OCI-LY3 (cell line): ENCODE measurements at regions not wholly inside any gene's neighbourhood (a gene's known extent, or its start where the extent isn't known, plus 50 kb on each side); places are given as distances from the start of the nearest gene placed in this dataset.

ENCODE experiments used
- H2AFZ ChIP-seq: fragments of 200-600, 300-600 bp; shearing (Covaris generic); 2 replicates; pipeline ENCODE4 v1.6.0; 2014; ENCODE audit warnings: antibody characterized with exemption, low read depth, low read length
- H3K27ac ChIP-seq: fragments of 200-600, 300-600 bp; sonication (generic); 2 replicates; pipeline ENCODE4 v1.5.1; 2014; ENCODE audit warnings: mild to moderate bottlenecking, low read length, moderate library complexity, mixed read lengths
- H3K27me3 ChIP-seq: fragments of 200-600, 300-600 bp; sonication (generic); 2 replicates; pipeline ENCODE4 v1.6.1; 2014; ENCODE audit warnings: low read depth, low read length, mixed read lengths
- H3K36me3 ChIP-seq: fragments of 200-600, 300-600 bp; sonication (generic); replicated peaks from 2 replicates; pipeline ENCODE3; 2014; ENCODE audit warnings: low read depth, low read length, mixed read lengths
- H3K4me1 ChIP-seq: fragments of 300-600, 200-600 bp; sonication (generic); 2 replicates; pipeline ENCODE4 v1.6.1; 2014; ENCODE audit warnings: low read length, mixed read lengths
- H3K4me2 ChIP-seq: fragments of 200-600, 300-600 bp; sonication (generic); 2 replicates; pipeline ENCODE4 v1.6.1; 2014; ENCODE audit warnings: low read length, mixed read lengths
- H3K4me3 ChIP-seq: fragments of 300-600, 200-600 bp; sonication (generic); 2 replicates; pipeline ENCODE4 v1.5.1; 2014; ENCODE audit warnings: antibody characterized with exemption, mild to moderate bottlenecking, low read length, moderate library complexity
- H3K79me2 ChIP-seq: fragments of 300-600, 200-600 bp; shearing (Covaris generic); 2 replicates; pipeline ENCODE4 v1.6.1; 2014; ENCODE audit warnings: mild to moderate bottlenecking, low read length, mixed read lengths
- H3K9ac ChIP-seq: fragments of 300-600, 200-600 bp; shearing (Covaris generic); 2 replicates; pipeline ENCODE4 v1.6.0; 2014; ENCODE audit warnings: mild to moderate bottlenecking, low read length, moderate library complexity
- H3K9me3 ChIP-seq: fragments of 200-600, 300-600 bp; shearing (Covaris generic); 2 replicates; pipeline ENCODE4 v1.6.1; 2014; ENCODE audit warnings: low read length, mixed read lengths; ENCODE audit not compliant: insufficient read depth
- H4K20me1 ChIP-seq: fragments of 200-600, 300-600 bp; sonication (generic); 2 replicates; pipeline ENCODE4 v1.6.1; 2016; ENCODE audit warnings: low read length, mixed read lengths; ENCODE audit not compliant: insufficient read depth
- EZH2phosphoT487 ChIP-seq: fragments of 200-600 bp; shearing (Covaris generic); IDR thresholded peaks from 2 replicates; pipeline ENCODE4 v1.6.1; 2018; ENCODE audit warnings: antibody characterized with exemption, mixed run types, low read depth
- TF ChIP-seq, protein P1 (sequence below): fragments of 200-600, 300-600 bp; sonication (generic); IDR thresholded peaks from 2 replicates; pipeline ENCODE4 v1.5.1; 2014; ENCODE audit warnings: antibody characterized with exemption, low read length, low read depth

DNA sequence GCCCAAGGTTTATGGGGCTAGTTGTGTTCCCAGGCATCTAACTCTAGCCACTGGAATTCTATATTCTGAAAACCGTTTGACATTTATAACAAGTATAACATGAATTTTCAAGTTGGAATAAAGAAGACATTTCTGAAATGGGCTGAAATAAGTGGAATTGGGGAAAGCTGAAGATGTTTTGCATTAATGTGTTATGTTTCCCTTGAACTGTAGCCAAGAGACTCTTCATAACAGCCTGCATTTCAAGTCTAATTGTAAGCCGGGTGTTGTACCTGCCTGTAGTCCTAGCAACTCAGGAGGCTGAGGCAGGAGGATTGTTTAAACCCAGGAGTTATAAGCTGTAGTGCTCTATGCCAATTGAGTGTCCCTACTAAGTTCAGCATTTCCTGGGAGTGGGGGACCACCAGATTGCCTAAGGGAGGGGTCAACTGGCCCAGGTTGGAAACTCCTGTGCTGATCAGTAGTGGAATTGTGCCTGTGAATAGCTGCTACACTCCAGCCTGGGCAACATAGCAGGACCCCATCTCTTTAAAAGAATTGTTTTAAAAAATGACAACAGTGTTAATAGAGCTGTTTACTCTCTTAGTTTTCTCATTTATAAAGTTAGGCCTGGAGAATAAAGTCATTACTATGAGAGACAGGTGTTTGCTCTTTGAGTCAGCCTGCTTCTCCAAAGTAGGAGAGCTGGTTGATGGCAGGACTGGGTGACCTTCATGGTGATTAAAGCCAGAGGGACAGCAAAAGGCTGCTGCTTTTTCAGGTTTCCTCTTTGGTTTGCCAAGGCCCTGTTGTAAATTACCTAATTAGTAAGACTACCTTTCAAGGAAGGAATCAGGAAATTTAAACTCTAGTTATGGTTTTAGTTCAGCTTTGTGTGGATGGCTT, 483.6 kb upstream of the RGS6 start:
- Histone ChIP-seq H3K9me3 (no peaks in the 10 kb centered on the region), H3K4me3 (no peak overlapping the region), H3K36me3 (no peaks in the 10 kb centered on the region), H3K4me1 (no peaks in the 10 kb centered on the region), H4K20me1 (no peaks in the 10 kb centered on the region), H2AFZ (no peak overlapping the region), H3K79me2 (no peaks in the 10 kb centered on the region), H3K4me2 (no peak overlapping the region), H3K27me3 (no peaks in the 10 kb centered on the region), H3K9ac (no peak overlapping the region), H3K27ac (no peak overlapping the region)
- TF ChIP-seq, protein P1, sequence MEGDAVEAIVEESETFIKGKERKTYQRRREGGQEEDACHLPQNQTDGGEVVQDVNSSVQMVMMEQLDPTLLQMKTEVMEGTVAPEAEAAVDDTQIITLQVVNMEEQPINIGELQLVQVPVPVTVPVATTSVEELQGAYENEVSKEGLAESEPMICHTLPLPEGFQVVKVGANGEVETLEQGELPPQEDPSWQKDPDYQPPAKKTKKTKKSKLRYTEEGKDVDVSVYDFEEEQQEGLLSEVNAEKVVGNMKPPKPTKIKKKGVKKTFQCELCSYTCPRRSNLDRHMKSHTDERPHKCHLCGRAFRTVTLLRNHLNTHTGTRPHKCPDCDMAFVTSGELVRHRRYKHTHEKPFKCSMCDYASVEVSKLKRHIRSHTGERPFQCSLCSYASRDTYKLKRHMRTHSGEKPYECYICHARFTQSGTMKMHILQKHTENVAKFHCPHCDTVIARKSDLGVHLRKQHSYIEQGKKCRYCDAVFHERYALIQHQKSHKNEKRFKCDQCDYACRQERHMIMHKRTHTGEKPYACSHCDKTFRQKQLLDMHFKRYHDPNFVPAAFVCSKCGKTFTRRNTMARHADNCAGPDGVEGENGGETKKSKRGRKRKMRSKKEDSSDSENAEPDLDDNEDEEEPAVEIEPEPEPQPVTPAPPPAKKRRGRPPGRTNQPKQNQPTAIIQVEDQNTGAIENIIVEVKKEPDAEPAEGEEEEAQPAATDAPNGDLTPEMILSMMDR = no peak
- TF ChIP-seq EZH2phosphoT487 = no peak

DNA sequence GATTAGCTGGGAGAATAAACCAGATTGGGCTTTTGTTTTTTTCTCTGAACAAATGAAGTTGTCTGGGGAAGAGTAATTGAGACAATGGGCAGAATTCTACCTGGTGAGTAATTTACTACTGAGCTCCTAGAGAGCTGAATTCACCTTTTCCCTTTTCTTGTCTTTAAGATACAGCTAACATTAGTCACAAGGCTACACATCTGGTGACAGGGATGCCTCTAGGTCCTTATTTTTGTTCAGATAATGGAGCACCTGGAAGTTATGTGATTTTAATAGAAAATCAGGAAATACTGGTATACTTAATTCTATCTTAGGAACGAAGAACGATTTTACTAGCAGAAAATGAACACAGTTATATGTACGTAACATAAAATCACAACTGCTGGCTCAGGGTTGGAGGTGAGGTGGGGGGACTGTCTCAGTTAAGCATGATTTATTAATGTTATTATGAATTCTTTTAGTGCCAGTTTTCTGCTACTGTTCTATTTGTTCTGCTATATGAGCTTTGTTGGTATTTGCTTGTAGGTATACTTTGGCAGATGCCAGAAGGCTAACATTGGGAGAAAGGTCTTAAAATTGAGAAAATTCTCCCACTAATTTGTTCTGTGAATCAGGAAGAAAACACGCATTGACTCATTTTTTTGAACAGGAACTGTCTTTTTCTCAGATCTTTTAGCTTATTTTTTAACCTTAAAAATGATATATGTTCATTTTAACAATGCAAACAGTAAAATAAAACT, 482.7 kb upstream of the RGS6 start:
- TF ChIP-seq, protein P1 = no peak
- TF ChIP-seq EZH2phosphoT487 = no peak
- Histone ChIP-seq H3K4me2 (no peak overlapping the region), H3K4me3 (no peak overlapping the region), H3K79me2 (no peaks in the 10 kb centered on the region), H3K27ac (no peak overlapping the region), H3K9me3 (no peaks in the 10 kb centered on the region), H3K9ac (no peak overlapping the region), H2AFZ (no peak overlapping the region), H3K36me3 (no peaks in the 10 kb centered on the region), H3K4me1 (no peaks in the 10 kb centered on the region), H3K27me3 (no peaks in the 10 kb centered on the region), H4K20me1 (no peaks in the 10 kb centered on the region)

DNA sequence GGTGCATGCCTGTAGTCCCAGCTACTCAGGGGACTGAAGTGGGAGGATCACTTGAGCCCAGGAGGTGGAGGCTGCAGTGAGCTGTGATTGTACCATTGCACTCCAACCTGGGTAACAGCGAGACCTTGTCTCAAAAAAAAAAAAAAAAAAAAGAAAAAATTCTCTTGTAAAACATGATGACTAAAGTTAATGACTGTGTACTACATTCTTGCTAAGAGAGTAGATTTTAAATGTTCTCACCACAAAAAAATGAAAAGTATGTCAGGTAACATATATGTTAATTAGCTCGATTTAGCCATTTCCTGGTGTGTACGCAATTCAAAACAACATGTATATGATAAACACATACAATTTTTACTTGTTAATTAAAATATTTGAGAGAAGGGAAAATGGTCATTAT, 480.7 kb upstream of the RGS6 start:
- no peak overlapping the region for H2AFZ ChIP-seq
- no peaks in the 10 kb centered on the region for H3K9me3 ChIP-seq
- no peaks in the 10 kb centered on the region for H3K4me1 ChIP-seq
- H3K27ac ChIP-seq = no peak overlapping the region
- H3K4me2 ChIP-seq = no peak overlapping the region
- H4K20me1 ChIP-seq = no peaks in the 10 kb centered on the region
- H3K79me2 ChIP-seq = no peaks in the 10 kb centered on the region
- H3K9ac ChIP-seq = no peak overlapping the region
- no peak for TF ChIP-seq EZH2phosphoT487
- TF ChIP-seq, protein P1 = no peak
- no peaks in the 10 kb centered on the region for H3K27me3 ChIP-seq
- H3K36me3 ChIP-seq = no peaks in the 10 kb centered on the region
- no peak overlapping the region for H3K4me3 ChIP-seq

DNA sequence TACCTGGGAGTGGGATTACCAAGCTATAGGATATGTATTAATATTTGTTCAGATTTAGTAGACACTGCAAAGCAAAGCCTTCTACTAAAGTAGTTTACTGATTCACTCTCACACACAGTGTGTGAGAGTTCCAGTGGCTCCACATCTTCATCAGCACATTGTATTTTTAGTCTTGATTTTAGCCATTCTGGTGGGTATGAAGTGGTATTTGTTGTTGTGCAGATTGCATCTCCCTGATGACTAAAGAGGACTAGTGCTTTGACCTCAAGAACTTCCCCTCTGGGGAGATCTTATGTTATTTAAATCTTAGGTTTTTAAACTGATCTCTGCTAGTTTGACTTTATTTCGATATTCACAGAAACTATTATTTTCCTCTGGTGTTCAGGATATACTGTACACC, 479.7 kb upstream of the RGS6 start:
- H3K4me2 ChIP-seq = no peak overlapping the region
- no peaks in the 10 kb centered on the region for H3K36me3 ChIP-seq
- no peaks in the 10 kb centered on the region for H3K27me3 ChIP-seq
- H3K9me3 ChIP-seq = no peaks in the 10 kb centered on the region
- H3K4me1 ChIP-seq = no peaks in the 10 kb centered on the region
- no peak overlapping the region for H3K4me3 ChIP-seq
- no peak overlapping the region for H3K9ac ChIP-seq
- TF ChIP-seq, protein P1 = no peak
- TF ChIP-seq EZH2phosphoT487 = no peak
- no peak overlapping the region for H2AFZ ChIP-seq
- H4K20me1 ChIP-seq = no peaks in the 10 kb centered on the region
- H3K27ac ChIP-seq = no peak overlapping the region
- no peaks in the 10 kb centered on the region for H3K79me2 ChIP-seq
